Suprapubic skin (tissue), 4 donors: ENCODE measurements at regions not wholly inside any gene's neighbourhood (a gene's known extent, or its start where the extent isn't known, plus 50 kb on each side); places are given as distances from the start of the nearest gene placed in this dataset.
"Not testable (repeated sequence)": the region's sequence is repeated elsewhere in the genome, so short reads cannot be mapped to it uniquely, and the experiment has no call there.

Experiments used
- CTCF ChIP-seq, 2 donors: fragments of 200-600 bp in 1 of 2; fragments of 450-650 bp in 1 of 2; sonication (generic) in 1 of 2; IDR thresholded peaks; one replicate each; pipeline ENCODE4 v1.5.1; 2016 to 2019; ENCODE audit warnings: antibody characterized with exemption in 2 of 2, mild to moderate bottlenecking in 1 of 2, moderate library complexity in 1 of 2
- POLR2A ChIP-seq, 2 donors: fragments of 450-650 bp; IDR thresholded peaks; one replicate each; pipeline ENCODE4 v1.6.1; 2017; ENCODE audit warnings: antibody characterized with exemption in 2 of 2, mild to moderate bottlenecking in 2 of 2, moderate library complexity in 2 of 2
- POLR2AphosphoS5 ChIP-seq, 3 donors: sonication (generic); formaldehyde crosslinking; IDR thresholded peaks; one replicate each; pipeline ENCODE4 v1.6.1; 2017; ENCODE audit warnings: antibody characterized with exemption in 3 of 3

- TF ChIP-seq CTCF, POLR2AphosphoS5, POLR2A (IDR thresholded peaks at IDR 0.05): not testable (repeated sequence)
These were observed 52.8 kb upstream of the TNK2 start for GRCh38 chr3:195960971-195961775.
